GM12874 (cell line): ENCODE measurements at regions not wholly inside any gene's neighbourhood (a gene's known extent, or its start where the extent isn't known, plus 50 kb on each side); places are given as distances from the start of the nearest gene placed in this dataset.

Source experiments
- CTCF ChIP-seq: IDR thresholded peaks from 2 replicates; pipeline ENCODE4 v1.5.1; 2011; ENCODE audit warnings: low read depth, mild to moderate bottlenecking, control low read depth, low read length, moderate library complexity; ENCODE audit not compliant: insufficient read depth

- no peak for TF ChIP-seq CTCF
These were observed 104.3 kb upstream of the RAPGEF2 start for GRCh38 chr4:158998624-158999023.

DNA sequence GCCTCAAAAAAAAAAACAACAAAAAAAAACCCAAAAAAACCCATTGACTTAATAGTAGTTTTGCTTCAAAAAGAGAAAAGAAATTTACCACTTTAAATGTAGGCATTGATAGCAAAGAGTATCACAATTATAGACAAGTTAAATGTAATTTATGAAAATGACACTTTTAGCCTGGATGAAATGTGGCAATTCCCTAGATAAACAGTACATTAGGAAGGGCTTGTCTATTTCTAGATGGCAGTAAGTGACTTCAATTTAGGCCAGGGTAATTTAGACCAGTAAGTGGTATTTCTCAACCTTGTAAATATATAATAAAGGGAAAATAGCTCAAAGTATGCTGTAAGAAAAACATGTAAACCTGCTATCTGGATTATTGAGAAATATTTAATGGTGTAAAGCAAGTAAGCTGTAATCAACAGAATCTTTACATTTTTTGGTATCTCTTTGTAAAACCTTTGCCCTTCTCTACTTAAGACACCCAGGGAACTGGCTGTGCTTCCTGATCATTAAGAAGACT is 103.7 kb upstream of the RAPGEF2 start:
- no peak for TF ChIP-seq CTCF

- TF ChIP-seq CTCF, result no peak
These were observed 103.0 kb upstream of the RAPGEF2 start for GRCh38 chr4:158999849-159000248.

GRCh38 chr4:159002950-159003349 is 99.9 kb upstream of the RAPGEF2 start:
- TF ChIP-seq CTCF, result no peak

DNA sequence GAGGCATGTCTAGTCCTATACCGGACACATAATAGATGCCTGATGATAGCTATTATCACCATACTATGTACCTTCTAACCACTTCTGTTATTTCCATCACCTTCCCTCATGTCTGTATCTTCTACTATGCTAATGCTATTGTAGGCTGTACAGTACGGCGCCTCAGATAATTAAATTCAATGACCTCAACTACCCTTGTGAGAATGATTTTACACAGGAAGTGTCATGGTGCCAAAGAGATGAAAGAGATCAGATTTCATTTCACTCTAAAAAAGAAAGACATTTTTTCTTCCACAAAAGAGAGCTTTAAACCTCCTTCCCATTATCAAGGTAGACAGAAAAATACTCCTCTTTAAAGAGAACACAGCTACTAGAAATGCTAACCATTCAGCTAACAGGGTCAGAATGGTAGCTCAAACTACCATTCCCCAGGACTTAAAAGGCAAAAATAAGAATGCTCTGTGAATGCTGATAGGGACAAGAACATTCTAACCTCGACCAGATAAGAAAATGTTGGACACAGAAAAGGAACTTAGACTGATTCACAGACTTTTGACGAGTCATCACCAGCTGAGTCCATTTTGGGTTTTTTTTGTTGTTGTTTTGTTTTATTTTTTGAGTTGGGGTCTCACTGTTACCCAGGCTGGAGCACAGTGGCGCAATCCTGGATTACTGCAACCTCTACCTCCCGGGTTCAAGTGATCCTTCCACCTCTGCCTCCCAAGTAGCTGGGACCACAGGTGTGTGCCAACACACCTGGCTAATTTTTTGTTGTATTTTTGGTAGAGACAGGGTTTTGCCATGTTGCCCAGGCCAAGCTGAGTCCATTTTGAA is 99.2 kb upstream of the RAPGEF2 start:
- TF ChIP-seq CTCF, result no peak

DNA sequence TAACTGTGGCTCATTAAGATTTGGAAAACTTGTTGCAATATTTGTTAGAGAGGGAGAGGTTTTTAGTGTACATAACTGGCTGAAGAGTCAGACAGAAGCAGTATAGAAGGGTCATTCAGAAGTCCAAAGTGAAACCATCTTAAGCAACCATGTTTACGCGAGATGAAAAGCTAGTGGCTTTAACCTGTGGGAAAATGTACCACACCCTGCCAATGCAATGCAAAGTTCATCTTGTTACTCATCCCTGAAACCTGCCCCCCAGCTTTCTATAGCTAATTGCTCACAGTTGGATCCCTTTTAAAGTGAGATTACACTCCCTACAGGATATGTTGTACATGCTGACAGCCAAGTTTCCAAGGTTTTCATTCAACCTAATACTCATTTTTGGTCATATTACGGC is 96.7 kb upstream of the RAPGEF2 start:
- no peak for TF ChIP-seq CTCF

DNA sequence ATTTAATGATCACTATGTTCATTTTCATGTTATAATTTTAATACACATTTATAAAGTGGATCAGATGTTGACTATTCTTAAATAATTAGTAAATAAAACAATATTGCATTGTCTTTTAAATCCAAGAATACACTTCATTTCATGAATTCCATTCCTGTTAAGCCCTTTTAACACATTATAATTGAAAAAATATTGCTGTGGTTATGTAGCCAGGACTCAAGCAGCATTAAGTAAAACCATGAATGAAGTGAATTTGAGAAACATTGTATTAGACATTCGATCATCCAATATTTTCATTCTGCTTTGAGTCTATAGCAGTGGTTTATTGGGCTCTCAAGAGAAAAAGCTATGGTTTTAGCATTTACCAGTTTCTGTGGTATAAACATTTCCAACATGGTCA is 94.2 kb upstream of the RAPGEF2 start:
- TF ChIP-seq CTCF, result no peak
